Endothelial cell of umbilical vein (primary cell): ENCODE measurements at regions not wholly inside any gene's neighbourhood (a gene's known extent, or its start where the extent isn't known, plus 50 kb on each side); places are given as distances from the start of the nearest gene placed in this dataset.

Experiments used
- BruUV-seq: library from RNA; stranded (reverse); fragments of 400-500 nt; replicated peaks from 2 replicates; lab custom pipeline; 2021; lab: Mats Ljungman, UMichigan
- CTCF ChIA-PET: fragments of 300-600, 350-600 bp; sonication (Branson Sonifier 250); formaldehyde crosslinking; loops from one replicate; lab custom pipeline; 2021; ENCODE audit warnings: antibody characterized with exemption, inconsistent platforms; lab: Charles Lee
- POLR2A ChIA-PET: fragments of 300-600, 350-600 bp; sonication (Branson Sonifier 250); formaldehyde crosslinking; loops from one replicate; lab custom pipeline; 2021; ENCODE audit warnings: antibody characterized with exemption, inconsistent platforms; lab: Charles Lee
- DNase-seq: peaks from one replicate; pipeline ENCODE4 v3.0.0-alpha.2; 2011; ENCODE audit warnings: low read depth, low spot score
- FAIRE-seq: peaks from 2 replicates; lab custom pipeline; 2011; peaks lifted over from hg19 to GRCh38; lab: Jason Lieb, UNC
- H2AFZ ChIP-seq: 2 replicates; pipeline ENCODE4 v1.6.0; 2012; ENCODE audit warnings: low read depth, low read length, control low read depth, inconsistent platforms
- H3K27ac ChIP-seq: 2 replicates; pipeline ENCODE4 v1.5.1; 2011; ENCODE audit warnings: low read depth, mild to moderate bottlenecking, control low read depth, low read length, moderate library complexity; ENCODE audit not compliant: insufficient read depth
- H3K27me3 ChIP-seq, 2 experiments: 2 replicates each; pipeline versions ENCODE4 v1.6.0 to v1.6.1; 2011; ENCODE audit warnings: low read length in 2 of 2, mixed read lengths in 1 of 2; ENCODE audit not compliant: control insufficient read depth in 2 of 2, insufficient read depth in 2 of 2
- H3K36me3 ChIP-seq, 2 experiments: 2 replicates in 1 of 2; 3 replicates in 1 of 2; pipeline ENCODE4 v1.5.1; 2011; ENCODE audit warnings: low read length in 2 of 2, mild to moderate bottlenecking in 1 of 2, moderate library complexity in 1 of 2; ENCODE audit not compliant: control insufficient read depth in 2 of 2, insufficient read depth in 2 of 2; ENCODE audit errors: extremely low read depth in 1 of 2
- H3K4me1 ChIP-seq: 3 replicates; pipeline ENCODE4 v1.5.1; 2011; ENCODE audit warnings: mild to moderate bottlenecking, low read length; ENCODE audit not compliant: control insufficient read depth, insufficient read depth; ENCODE audit errors: extremely low read depth
- H3K4me2 ChIP-seq: 2 replicates; pipeline ENCODE4 v1.6.1; 2011; ENCODE audit warnings: low read length, control low read depth, mixed read lengths; ENCODE audit not compliant: insufficient read depth
- H3K4me3 ChIP-seq, 3 experiments: fragments of 200-600 bp in 1 of 3; sonication (generic), shearing (Covaris generic) in 1 of 3; replicated peaks in 1 of 3; 2 replicates each; pipeline ENCODE4 v1.5.1; 2011 to 2016; ENCODE audit warnings: control low read depth in 3 of 3, low read length in 3 of 3, mild to moderate bottlenecking in 2 of 3, inconsistent platforms in 1 of 3, low read depth in 1 of 3, moderate library complexity in 1 of 3; ENCODE audit not compliant: insufficient read depth in 1 of 3
- H3K79me2 ChIP-seq: 2 replicates; pipeline ENCODE4 v1.6.0; 2012; ENCODE audit warnings: low read length, inconsistent platforms; ENCODE audit not compliant: control insufficient read depth, insufficient read depth
- H3K9ac ChIP-seq: replicated peaks from 2 replicates; pipeline ENCODE3; 2011; ENCODE audit warnings: low read length, control low read depth; ENCODE audit not compliant: insufficient read depth; ENCODE audit errors: extremely low read depth
- H3K9me1 ChIP-seq: replicated peaks from 3 replicates; pipeline ENCODE4 v1.6.0; 2011; ENCODE audit warnings: mild to moderate bottlenecking, low read length; ENCODE audit not compliant: control insufficient read depth, insufficient read depth; ENCODE audit errors: extremely low read depth
- H3K9me3 ChIP-seq: replicated peaks from 2 replicates; pipeline ENCODE4 v1.5.1; 2012; ENCODE audit warnings: low read length, inconsistent platforms; ENCODE audit not compliant: control insufficient read depth, insufficient read depth
- H4K20me1 ChIP-seq: replicated peaks from 2 replicates; pipeline ENCODE3; 2011; ENCODE audit warnings: mild to moderate bottlenecking, low read length; ENCODE audit not compliant: control insufficient read depth, insufficient read depth; ENCODE audit errors: extremely low read depth
- EZH2 ChIP-seq: IDR thresholded peaks from 2 replicates; pipeline ENCODE4 v1.6.1; 2012; ENCODE audit warnings: borderline replicate concordance, low read depth, mild to moderate bottlenecking, moderate library complexity, low read length, inconsistent platforms; ENCODE audit not compliant: severe bottlenecking
- FOS ChIP-seq: IDR thresholded peaks from 2 replicates; pipeline ENCODE4 v1.6.1; 2011; ENCODE audit warnings: mild to moderate bottlenecking, low read length, moderate library complexity, borderline replicate concordance; ENCODE audit not compliant: insufficient read depth
- GATA2 ChIP-seq: IDR thresholded peaks from 2 replicates; pipeline ENCODE4 v1.7.0; 2011; ENCODE audit warnings: low read depth, mild to moderate bottlenecking, moderate library complexity, mixed read lengths, low read length; ENCODE audit not compliant: insufficient read length, insufficient read depth
- JUN ChIP-seq: IDR thresholded peaks from 2 replicates; pipeline ENCODE4 v1.6.1; 2011; ENCODE audit warnings: borderline replicate concordance, low read depth; ENCODE audit not compliant: insufficient read length, insufficient read depth
- MYC ChIP-seq: IDR thresholded peaks from one replicate; pipeline ENCODE4 v1.6.1; 2011; ENCODE audit warnings: mild to moderate bottlenecking, low read depth, low read length
- POLR2A ChIP-seq: IDR thresholded peaks from 2 replicates; pipeline ENCODE4 v1.6.1; 2012; ENCODE audit warnings: low read depth, mild to moderate bottlenecking, control low read depth, low read length
- POLR2AphosphoS5 ChIP-seq: IDR thresholded peaks from 2 replicates; pipeline ENCODE4 v1.6.1; 2012; ENCODE audit warnings: low read depth, mild to moderate bottlenecking, control low read depth, low read length, moderate library complexity; ENCODE audit not compliant: insufficient read depth
- dilution Hi-C: fragments of 300-500 bp; cut with MboI; formaldehyde crosslinking; loops from one replicate; pipeline ENCODE4 v1.15.0; 2019; ENCODE audit warnings: low sequenced_read_pairs; ENCODE audit not compliant: extremely low pct_ligation_motif_present
- intact Hi-C: fragments of 100-400 bp; cut with micrococcal nuclease; formaldehyde crosslinking; loops from one replicate; pipeline ENCODE4 v1.10.0; 2022
- TF ChIP-seq, protein P1 (sequence below), 2 donors: IDR thresholded peaks; 1 replicate in 1 of 2; 2 replicates in 1 of 2; pipeline ENCODE4 v1.5.1; 2011; ENCODE audit warnings: low read length in 2 of 2, mild to moderate bottlenecking in 2 of 2, moderate library complexity in 2 of 2, control low read depth in 1 of 2, inconsistent platforms in 1 of 2, low read depth in 1 of 2; ENCODE audit not compliant: insufficient read depth in 1 of 2; ENCODE audit errors: extremely low read depth in 1 of 2
- TF ChIP-seq, protein P2 (sequence below): IDR thresholded peaks from 2 replicates; pipeline ENCODE4 v1.6.1; 2011; ENCODE audit not compliant: insufficient read depth, insufficient read length

DNA sequence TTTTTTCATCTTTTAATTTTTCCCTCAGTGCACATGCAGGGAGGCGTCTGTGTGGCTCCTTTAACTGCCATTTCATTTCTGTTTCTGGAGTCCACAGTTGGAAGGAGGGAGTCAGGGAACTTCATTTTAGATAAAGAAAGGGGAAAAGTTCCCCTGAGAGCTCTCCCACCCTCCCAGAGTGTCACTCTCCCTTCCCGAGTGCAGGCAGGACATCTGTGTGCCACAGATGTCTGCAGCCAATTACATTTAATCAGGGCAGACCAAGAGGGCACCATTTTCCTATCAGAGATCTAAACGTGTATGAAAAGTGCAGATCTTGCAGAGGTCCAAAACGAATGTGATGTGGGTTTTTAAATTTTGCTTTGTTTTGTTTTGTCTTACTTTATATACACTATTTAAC is 96.6 kb downstream of the PXDC1 start:
- no peaks in the 10 kb centered on the region for H3K9me1 ChIP-seq
- no peak overlapping the region for H3K4me2 ChIP-seq
- no TSS peak for BruUV-seq
- H4K20me1 ChIP-seq: no peaks in the 10 kb centered on the region
- dilution Hi-C loops: no loop called here
- H3K4me1 ChIP-seq: no peaks in the 10 kb centered on the region
- H3K79me2 ChIP-seq: no peaks in the 10 kb centered on the region
- ChIA-PET POLR2A (no interaction called here), CTCF (no interaction called here)
- intact Hi-C loops: no loop called here
- TF ChIP-seq, protein P1, sequence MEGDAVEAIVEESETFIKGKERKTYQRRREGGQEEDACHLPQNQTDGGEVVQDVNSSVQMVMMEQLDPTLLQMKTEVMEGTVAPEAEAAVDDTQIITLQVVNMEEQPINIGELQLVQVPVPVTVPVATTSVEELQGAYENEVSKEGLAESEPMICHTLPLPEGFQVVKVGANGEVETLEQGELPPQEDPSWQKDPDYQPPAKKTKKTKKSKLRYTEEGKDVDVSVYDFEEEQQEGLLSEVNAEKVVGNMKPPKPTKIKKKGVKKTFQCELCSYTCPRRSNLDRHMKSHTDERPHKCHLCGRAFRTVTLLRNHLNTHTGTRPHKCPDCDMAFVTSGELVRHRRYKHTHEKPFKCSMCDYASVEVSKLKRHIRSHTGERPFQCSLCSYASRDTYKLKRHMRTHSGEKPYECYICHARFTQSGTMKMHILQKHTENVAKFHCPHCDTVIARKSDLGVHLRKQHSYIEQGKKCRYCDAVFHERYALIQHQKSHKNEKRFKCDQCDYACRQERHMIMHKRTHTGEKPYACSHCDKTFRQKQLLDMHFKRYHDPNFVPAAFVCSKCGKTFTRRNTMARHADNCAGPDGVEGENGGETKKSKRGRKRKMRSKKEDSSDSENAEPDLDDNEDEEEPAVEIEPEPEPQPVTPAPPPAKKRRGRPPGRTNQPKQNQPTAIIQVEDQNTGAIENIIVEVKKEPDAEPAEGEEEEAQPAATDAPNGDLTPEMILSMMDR (IDR thresholded peaks at IDR 0.05; ENCODE audit: extremely low read depth in 1 of 2, insufficient read depth in 1 of 2, low read depth in 1 of 2, low read length in 2 of 2): no peak
- TF ChIP-seq, protein P2, sequence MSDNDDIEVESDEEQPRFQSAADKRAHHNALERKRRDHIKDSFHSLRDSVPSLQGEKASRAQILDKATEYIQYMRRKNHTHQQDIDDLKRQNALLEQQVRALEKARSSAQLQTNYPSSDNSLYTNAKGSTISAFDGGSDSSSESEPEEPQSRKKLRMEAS: no peak
- TF ChIP-seq EZH2: no peak
- no peak for TF ChIP-seq JUN
- no peak for TF ChIP-seq GATA2
- no peak for TF ChIP-seq MYC
- TF ChIP-seq POLR2AphosphoS5: no peak
- TF ChIP-seq FOS: no peak
- TF ChIP-seq POLR2A: no peak
- FAIRE-seq (no peak), DNase-seq (no peak)
- H3K27me3 ChIP-seq: peaks cover 0 to 9% of the 10 kb centered on the region in 2 experiments
- no peak overlapping the region for H3K9ac ChIP-seq
- no peak overlapping the region for H3K27ac ChIP-seq
- H3K36me3 ChIP-seq: no peaks in the 10 kb centered on the region
- H3K9me3 ChIP-seq: no peaks in the 10 kb centered on the region
- H3K4me3 ChIP-seq: no peak overlapping the region
- no peak overlapping the region for H2AFZ ChIP-seq
